ENCODE measurements at regions not wholly inside any gene's neighbourhood (a gene's known extent, or its start where the extent isn't known, plus 50 kb on each side); places are given as distances from the start of the nearest gene placed in this dataset.

DNA sequence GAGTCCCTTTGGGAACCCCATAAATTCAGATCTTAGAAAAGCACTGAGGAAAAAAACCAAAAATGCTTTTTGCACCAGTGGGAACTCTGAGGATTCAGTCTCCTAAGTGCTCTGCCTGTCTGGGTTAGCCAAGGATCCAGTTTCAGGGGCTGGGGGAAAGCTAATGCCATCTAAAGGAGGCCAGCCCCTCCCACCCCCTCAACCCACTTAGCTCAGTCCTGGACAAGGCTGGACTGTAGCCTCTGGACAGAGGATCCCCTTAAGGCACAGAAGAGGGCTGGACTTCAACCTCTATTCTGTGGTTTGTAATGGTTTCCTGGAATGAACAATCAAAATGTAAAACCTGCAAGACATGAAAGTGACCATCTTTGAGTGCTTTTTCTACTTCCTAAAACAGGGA, 356.1 kb upstream of the ZFHX3 start (continued):
- TF ChIP-seq, protein P1, sequence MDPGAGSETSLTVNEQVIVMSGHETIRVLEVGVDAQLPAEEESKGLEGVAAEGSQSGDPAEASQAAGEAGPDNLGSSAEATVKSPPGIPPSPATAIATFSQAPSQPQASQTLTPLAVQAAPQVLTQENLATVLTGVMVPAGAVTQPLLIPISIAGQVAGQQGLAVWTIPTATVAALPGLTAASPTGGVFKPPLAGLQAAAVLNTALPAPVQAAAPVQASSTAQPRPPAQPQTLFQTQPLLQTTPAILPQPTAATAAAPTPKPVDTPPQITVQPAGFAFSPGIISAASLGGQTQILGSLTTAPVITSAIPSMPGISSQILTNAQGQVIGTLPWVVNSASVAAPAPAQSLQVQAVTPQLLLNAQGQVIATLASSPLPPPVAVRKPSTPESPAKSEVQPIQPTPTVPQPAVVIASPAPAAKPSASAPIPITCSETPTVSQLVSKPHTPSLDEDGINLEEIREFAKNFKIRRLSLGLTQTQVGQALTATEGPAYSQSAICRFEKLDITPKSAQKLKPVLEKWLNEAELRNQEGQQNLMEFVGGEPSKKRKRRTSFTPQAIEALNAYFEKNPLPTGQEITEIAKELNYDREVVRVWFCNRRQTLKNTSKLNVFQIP (CRISPR knock-in tag; IDR thresholded peaks at IDR 0.05; ENCODE audit: borderline replicate concordance, low read depth): no peak
- TF ChIP-seq TCF4 (CRISPR knock-in tag; IDR thresholded peaks at IDR 0.05; ENCODE audit: borderline replicate concordance): no peak
- no peak for TF ChIP-seq CSDC2 (CRISPR knock-in tag; IDR thresholded peaks at IDR 0.05)

DNA sequence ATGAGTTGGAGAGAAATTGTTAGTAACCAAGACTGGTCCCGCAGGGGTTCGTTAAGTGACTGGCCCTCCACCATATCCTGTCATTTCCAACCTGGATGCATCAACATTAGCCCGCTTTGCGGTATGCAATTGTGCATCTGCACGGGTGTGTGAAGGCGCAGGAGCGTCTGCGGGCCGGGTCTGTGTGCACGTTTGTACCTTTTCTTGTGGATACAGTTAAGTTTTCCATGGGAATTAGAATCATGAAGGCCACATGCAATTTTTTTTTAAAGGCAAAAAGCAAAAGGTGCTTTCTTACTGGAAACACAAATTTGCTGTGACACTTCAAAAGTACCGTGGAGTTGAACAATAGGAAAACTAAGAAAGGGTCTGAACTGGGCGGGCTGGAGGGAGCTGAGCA, 355.4 kb upstream of the ZFHX3 start:
- no peak for ATAC-seq
- TF ChIP-seq, protein P1 (CRISPR knock-in tag; IDR thresholded peaks at IDR 0.05; ENCODE audit: borderline replicate concordance, low read depth): no peak
- TF ChIP-seq ZFP30 (CRISPR knock-in tag; IDR thresholded peaks at IDR 0.05): no peak
- TF ChIP-seq ESRRG (CRISPR knock-in tag; IDR thresholded peaks at IDR 0.05): no peak
- TF ChIP-seq, protein P2, sequence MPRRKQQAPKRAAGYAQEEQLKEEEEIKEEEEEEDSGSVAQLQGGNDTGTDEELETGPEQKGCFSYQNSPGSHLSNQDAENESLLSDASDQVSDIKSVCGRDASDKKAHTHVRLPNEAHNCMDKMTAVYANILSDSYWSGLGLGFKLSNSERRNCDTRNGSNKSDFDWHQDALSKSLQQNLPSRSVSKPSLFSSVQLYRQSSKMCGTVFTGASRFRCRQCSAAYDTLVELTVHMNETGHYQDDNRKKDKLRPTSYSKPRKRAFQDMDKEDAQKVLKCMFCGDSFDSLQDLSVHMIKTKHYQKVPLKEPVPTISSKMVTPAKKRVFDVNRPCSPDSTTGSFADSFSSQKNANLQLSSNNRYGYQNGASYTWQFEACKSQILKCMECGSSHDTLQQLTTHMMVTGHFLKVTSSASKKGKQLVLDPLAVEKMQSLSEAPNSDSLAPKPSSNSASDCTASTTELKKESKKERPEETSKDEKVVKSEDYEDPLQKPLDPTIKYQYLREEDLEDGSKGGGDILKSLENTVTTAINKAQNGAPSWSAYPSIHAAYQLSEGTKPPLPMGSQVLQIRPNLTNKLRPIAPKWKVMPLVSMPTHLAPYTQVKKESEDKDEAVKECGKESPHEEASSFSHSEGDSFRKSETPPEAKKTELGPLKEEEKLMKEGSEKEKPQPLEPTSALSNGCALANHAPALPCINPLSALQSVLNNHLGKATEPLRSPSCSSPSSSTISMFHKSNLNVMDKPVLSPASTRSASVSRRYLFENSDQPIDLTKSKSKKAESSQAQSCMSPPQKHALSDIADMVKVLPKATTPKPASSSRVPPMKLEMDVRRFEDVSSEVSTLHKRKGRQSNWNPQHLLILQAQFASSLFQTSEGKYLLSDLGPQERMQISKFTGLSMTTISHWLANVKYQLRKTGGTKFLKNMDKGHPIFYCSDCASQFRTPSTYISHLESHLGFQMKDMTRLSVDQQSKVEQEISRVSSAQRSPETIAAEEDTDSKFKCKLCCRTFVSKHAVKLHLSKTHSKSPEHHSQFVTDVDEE (CRISPR knock-in tag; IDR thresholded peaks at IDR 0.05): no peak
- no peak for TF ChIP-seq BACH2 (CRISPR knock-in tag; IDR thresholded peaks at IDR 0.05; ENCODE audit: borderline replicate concordance)
- TF ChIP-seq, protein P3, sequence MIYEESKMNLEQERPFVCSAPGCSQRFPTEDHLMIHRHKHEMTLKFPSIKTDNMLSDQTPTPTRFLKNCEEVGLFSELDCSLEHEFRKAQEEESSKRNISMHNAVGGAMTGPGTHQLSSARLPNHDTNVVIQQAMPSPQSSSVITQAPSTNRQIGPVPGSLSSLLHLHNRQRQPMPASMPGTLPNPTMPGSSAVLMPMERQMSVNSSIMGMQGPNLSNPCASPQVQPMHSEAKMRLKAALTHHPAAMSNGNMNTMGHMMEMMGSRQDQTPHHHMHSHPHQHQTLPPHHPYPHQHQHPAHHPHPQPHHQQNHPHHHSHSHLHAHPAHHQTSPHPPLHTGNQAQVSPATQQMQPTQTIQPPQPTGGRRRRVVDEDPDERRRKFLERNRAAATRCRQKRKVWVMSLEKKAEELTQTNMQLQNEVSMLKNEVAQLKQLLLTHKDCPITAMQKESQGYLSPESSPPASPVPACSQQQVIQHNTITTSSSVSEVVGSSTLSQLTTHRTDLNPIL (CRISPR knock-in tag; IDR thresholded peaks at IDR 0.05; ENCODE audit: low read depth): no peak
- no peak for TF ChIP-seq TOX (CRISPR knock-in tag; IDR thresholded peaks at IDR 0.05; ENCODE audit: borderline replicate concordance)
- TF ChIP-seq CSDC2 (CRISPR knock-in tag; IDR thresholded peaks at IDR 0.05): no peak
- TF ChIP-seq, protein P4, sequence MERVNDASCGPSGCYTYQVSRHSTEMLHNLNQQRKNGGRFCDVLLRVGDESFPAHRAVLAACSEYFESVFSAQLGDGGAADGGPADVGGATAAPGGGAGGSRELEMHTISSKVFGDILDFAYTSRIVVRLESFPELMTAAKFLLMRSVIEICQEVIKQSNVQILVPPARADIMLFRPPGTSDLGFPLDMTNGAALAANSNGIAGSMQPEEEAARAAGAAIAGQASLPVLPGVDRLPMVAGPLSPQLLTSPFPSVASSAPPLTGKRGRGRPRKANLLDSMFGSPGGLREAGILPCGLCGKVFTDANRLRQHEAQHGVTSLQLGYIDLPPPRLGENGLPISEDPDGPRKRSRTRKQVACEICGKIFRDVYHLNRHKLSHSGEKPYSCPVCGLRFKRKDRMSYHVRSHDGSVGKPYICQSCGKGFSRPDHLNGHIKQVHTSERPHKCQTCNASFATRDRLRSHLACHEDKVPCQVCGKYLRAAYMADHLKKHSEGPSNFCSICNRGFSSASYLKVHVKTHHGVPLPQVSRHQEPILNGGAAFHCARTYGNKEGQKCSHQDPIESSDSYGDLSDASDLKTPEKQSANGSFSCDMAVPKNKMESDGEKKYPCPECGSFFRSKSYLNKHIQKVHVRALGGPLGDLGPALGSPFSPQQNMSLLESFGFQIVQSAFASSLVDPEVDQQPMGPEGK (CRISPR knock-in tag; IDR thresholded peaks at IDR 0.05; ENCODE audit: borderline replicate concordance): no peak
- no peak for TF ChIP-seq SNAI2 (CRISPR knock-in tag; IDR thresholded peaks at IDR 0.05)
- no peak for TF ChIP-seq PPARA (CRISPR knock-in tag; IDR thresholded peaks at IDR 0.05; ENCODE audit: borderline replicate concordance)
- TF ChIP-seq ZNF8 (CRISPR knock-in tag; IDR thresholded peaks at IDR 0.05): no peak
- TF ChIP-seq ZFP3 (CRISPR knock-in tag; IDR thresholded peaks at IDR 0.05): no peak
- TF ChIP-seq, protein P5, sequence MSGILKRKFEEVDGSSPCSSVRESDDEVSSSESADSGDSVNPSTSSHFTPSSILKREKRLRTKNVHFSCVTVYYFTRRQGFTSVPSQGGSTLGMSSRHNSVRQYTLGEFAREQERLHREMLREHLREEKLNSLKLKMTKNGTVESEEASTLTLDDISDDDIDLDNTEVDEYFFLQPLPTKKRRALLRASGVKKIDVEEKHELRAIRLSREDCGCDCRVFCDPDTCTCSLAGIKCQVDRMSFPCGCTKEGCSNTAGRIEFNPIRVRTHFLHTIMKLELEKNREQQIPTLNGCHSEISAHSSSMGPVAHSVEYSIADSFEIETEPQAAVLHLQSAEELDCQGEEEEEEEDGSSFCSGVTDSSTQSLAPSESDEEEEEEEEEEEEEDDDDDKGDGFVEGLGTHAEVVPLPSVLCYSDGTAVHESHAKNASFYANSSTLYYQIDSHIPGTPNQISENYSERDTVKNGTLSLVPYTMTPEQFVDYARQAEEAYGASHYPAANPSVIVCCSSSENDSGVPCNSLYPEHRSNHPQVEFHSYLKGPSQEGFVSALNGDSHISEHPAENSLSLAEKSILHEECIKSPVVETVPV (CRISPR knock-in tag; IDR thresholded peaks at IDR 0.05): no peak
- TF ChIP-seq RARB (CRISPR knock-in tag; IDR thresholded peaks at IDR 0.05): no peak

DNA sequence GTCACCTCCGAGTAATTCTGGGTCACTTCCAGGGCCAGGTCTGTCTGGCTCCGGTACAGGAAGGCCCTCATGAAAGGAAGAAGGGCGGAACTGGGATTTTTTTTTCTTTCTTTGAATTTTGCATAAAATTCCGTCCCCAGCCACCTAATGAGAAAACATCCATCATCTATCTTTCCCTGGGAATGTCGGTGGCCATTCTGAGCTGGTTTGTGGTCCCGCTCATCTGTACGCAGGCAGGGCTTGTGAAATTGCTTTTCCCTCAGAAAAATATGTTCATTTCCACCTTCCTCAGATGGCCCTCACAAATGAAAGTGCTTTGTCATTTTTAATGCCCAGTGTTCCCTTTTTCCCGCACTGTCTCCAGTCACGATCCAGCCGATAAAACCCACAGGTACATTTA, 353.0 kb upstream of the ZFHX3 start:
- ATAC-seq: no peak
- no peak for TF ChIP-seq CSDC2 (CRISPR knock-in tag; IDR thresholded peaks at IDR 0.05)
- TF ChIP-seq, protein P2 (CRISPR knock-in tag; IDR thresholded peaks at IDR 0.05): no peak
- no peak for TF ChIP-seq BACH2 (CRISPR knock-in tag; IDR thresholded peaks at IDR 0.05; ENCODE audit: borderline replicate concordance)
- TF ChIP-seq, protein P5 (CRISPR knock-in tag; IDR thresholded peaks at IDR 0.05): no peak
- no peak for TF ChIP-seq ZFP3 (CRISPR knock-in tag; IDR thresholded peaks at IDR 0.05)
- no peak for TF ChIP-seq SNAI2 (CRISPR knock-in tag; IDR thresholded peaks at IDR 0.05)
- no peak for TF ChIP-seq TCF4 (CRISPR knock-in tag; IDR thresholded peaks at IDR 0.05; ENCODE audit: borderline replicate concordance)
- no peak for TF ChIP-seq GLIS3 (CRISPR knock-in tag; IDR thresholded peaks at IDR 0.05)
- TF ChIP-seq RARB (CRISPR knock-in tag; IDR thresholded peaks at IDR 0.05): no peak
- TF ChIP-seq, protein P4 (CRISPR knock-in tag; IDR thresholded peaks at IDR 0.05; ENCODE audit: borderline replicate concordance): no peak

Measured in SK-N-SH treated with all-trans-retinoic acid at 6 μM for 48 hours (cell line).